OCI-LY7 (cell line): ENCODE measurements at regions not wholly inside any gene's neighbourhood (a gene's known extent, or its start where the extent isn't known, plus 50 kb on each side); places are given as distances from the start of the nearest gene placed in this dataset.

Experiments used
- BruUV-seq: library from RNA; stranded (reverse); fragments of 400-500 nt; replicated peaks from 2 replicates; lab custom pipeline; 2021; lab: Mats Ljungman, UMichigan
- CTCF ChIA-PET: fragments of 300-600 bp; sonication (Branson Sonifier 250); formaldehyde crosslinking; loops from one replicate; lab custom pipeline; 2022; ENCODE audit warnings: antibody characterized with exemption; ENCODE audit not compliant: unreplicated experiment; lab: Charles Lee
- POLR2A ChIA-PET: fragments of 300-600 bp; sonication (Branson Sonifier 250); formaldehyde crosslinking; loops from one replicate; lab custom pipeline; 2022; ENCODE audit warnings: antibody characterized with exemption; lab: Charles Lee
- DNase-seq: peaks from one replicate; pipeline ENCODE4 v3.0.0-alpha.2; 2015; ENCODE audit warnings: low spot score
- H2AFZ ChIP-seq: fragments of 200-600 bp; sonication (generic), shearing (Covaris generic); 2 replicates; pipeline ENCODE4 v1.6.1; 2014; ENCODE audit warnings: mild to moderate bottlenecking, antibody characterized with exemption, low read length, moderate library complexity
- H3K27ac ChIP-seq: fragments of 200-600 bp; sonication (generic); 2 replicates; pipeline ENCODE4 v1.5.1; 2014; ENCODE audit warnings: mixed run types, low read depth, mild to moderate bottlenecking, moderate library complexity, low read length, inconsistent platforms; ENCODE audit not compliant: poor library complexity, severe bottlenecking
- H3K36me3 ChIP-seq: fragments of 200-600 bp; sonication (generic); 2 replicates; pipeline ENCODE4 v1.6.1; 2014; ENCODE audit warnings: mild to moderate bottlenecking, antibody characterized with exemption, low read length, moderate library complexity, mixed read lengths; ENCODE audit not compliant: insufficient read depth
- H3K4me1 ChIP-seq: fragments of 200-600 bp; sonication (generic); 2 replicates; pipeline ENCODE4 v1.5.1; 2014; ENCODE audit warnings: mild to moderate bottlenecking, low read length; ENCODE audit not compliant: insufficient read depth, poor library complexity, severe bottlenecking
- H3K4me2 ChIP-seq: fragments of 200-600 bp; sonication (generic); 2 replicates; pipeline ENCODE4 v1.6.1; 2014; ENCODE audit warnings: mild to moderate bottlenecking, low read length
- H3K4me3 ChIP-seq: fragments of 200-600 bp; sonication (generic); 2 replicates; pipeline ENCODE4 v1.5.1; 2014; ENCODE audit warnings: mild to moderate bottlenecking, low read depth, low read length; ENCODE audit not compliant: poor library complexity, severe bottlenecking
- H3K79me2 ChIP-seq: fragments of 200-600 bp; sonication (generic); 2 replicates; pipeline ENCODE4 v1.6.1; 2016; ENCODE audit warnings: low read depth, mild to moderate bottlenecking, low read length, moderate library complexity, mixed read lengths; ENCODE audit not compliant: insufficient read depth
- H3K9me2 ChIP-seq: fragments of 200-600 bp; sonication (generic); 2 replicates; pipeline ENCODE4 v1.6.1; 2016; ENCODE audit warnings: mild to moderate bottlenecking, low read length, mixed read lengths; ENCODE audit not compliant: insufficient read depth
- H3K9me3 ChIP-seq: fragments of 200-600 bp; sonication (generic); 2 replicates; pipeline ENCODE4 v1.6.1; 2014; ENCODE audit warnings: mild to moderate bottlenecking, mixed run types, low read length, mixed read lengths
- H4K20me1 ChIP-seq: fragments of 200-600 bp; sonication (generic); 2 replicates; pipeline ENCODE4 v1.6.1; 2014; ENCODE audit warnings: mild to moderate bottlenecking, antibody characterized with exemption, low read length, moderate library complexity, mixed read lengths; ENCODE audit not compliant: insufficient read depth
- EZH2phosphoT487 ChIP-seq: fragments of 200-600 bp; sonication (generic); IDR thresholded peaks from 2 replicates; pipeline ENCODE4 v1.6.1; 2018; ENCODE audit warnings: low read depth, borderline replicate concordance, mild to moderate bottlenecking, mixed run types, antibody characterized with exemption, low read length, moderate library complexity, mixed read lengths
- intact Hi-C: fragments of 100-400 bp; cut with micrococcal nuclease; formaldehyde crosslinking; loops from one replicate; pipeline ENCODE4 v1.10.0; 2022; ENCODE audit not compliant: unreplicated experiment
- TF ChIP-seq, protein P1 (sequence below): fragments of 200-600 bp; sonication (generic); conservative IDR thresholded peaks from 2 replicates; pipeline ENCODE4 v1.5.1; 2014; ENCODE audit warnings: mild to moderate bottlenecking, antibody characterized with exemption, low read length, moderate library complexity, mixed read lengths

- CTCF ChIA-PET: interaction anchor here (0.6 kb wide), 1 partner anchor 261 kb away, joined by 3 read pairs; no protein-coding TSS in a partner anchor
- Histone ChIP-seq H3K4me3 (no peak overlapping the region), H3K4me1 (no peaks in the 10 kb centered on the region), H3K27ac (no peak overlapping the region), H2AFZ (no peak overlapping the region), H3K9me3 (no peaks in the 10 kb centered on the region), H3K4me2 (no peak overlapping the region), H3K36me3 (no peaks in the 10 kb centered on the region), H3K9me2 (no peaks in the 10 kb centered on the region; the same call in 1 of the 2 replicates), H4K20me1 (no peaks in the 10 kb centered on the region), H3K79me2 (no peaks in the 10 kb centered on the region)
- POLR2A ChIA-PET: no interaction called here
- intact Hi-C loops: no loop called here
- no TSS peak for BruUV-seq
- TF ChIP-seq, protein P1, sequence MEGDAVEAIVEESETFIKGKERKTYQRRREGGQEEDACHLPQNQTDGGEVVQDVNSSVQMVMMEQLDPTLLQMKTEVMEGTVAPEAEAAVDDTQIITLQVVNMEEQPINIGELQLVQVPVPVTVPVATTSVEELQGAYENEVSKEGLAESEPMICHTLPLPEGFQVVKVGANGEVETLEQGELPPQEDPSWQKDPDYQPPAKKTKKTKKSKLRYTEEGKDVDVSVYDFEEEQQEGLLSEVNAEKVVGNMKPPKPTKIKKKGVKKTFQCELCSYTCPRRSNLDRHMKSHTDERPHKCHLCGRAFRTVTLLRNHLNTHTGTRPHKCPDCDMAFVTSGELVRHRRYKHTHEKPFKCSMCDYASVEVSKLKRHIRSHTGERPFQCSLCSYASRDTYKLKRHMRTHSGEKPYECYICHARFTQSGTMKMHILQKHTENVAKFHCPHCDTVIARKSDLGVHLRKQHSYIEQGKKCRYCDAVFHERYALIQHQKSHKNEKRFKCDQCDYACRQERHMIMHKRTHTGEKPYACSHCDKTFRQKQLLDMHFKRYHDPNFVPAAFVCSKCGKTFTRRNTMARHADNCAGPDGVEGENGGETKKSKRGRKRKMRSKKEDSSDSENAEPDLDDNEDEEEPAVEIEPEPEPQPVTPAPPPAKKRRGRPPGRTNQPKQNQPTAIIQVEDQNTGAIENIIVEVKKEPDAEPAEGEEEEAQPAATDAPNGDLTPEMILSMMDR: no peak
- no peak for TF ChIP-seq EZH2phosphoT487
- DNase-seq: no peak
Measured at GRCh38 chr5:23064710-23065109, 211.6 kb upstream of the CDH12 start.

GRCh38 chr5:23053846-23054245 is 200.7 kb upstream of the CDH12 start:
- H3K36me3 ChIP-seq: no peaks in the 10 kb centered on the region
- ChIA-PET CTCF (no interaction called here), POLR2A (no interaction called here)
- H4K20me1 ChIP-seq: no peaks in the 10 kb centered on the region
- no peak overlapping the region for H3K27ac ChIP-seq
- H3K9me3 ChIP-seq: no peaks in the 10 kb centered on the region
- no peak overlapping the region for H3K4me3 ChIP-seq
- DNase-seq: no peak
- H3K9me2 ChIP-seq: no peaks in the 10 kb centered on the region
- H2AFZ ChIP-seq: no peak overlapping the region
- intact Hi-C loops: no loop called here
- no peaks in the 10 kb centered on the region for H3K4me1 ChIP-seq
- TF ChIP-seq, protein P1: no peak
- no TSS peak for BruUV-seq
- no peak overlapping the region for H3K4me2 ChIP-seq
- H3K79me2 ChIP-seq: no peaks in the 10 kb centered on the region

DNA sequence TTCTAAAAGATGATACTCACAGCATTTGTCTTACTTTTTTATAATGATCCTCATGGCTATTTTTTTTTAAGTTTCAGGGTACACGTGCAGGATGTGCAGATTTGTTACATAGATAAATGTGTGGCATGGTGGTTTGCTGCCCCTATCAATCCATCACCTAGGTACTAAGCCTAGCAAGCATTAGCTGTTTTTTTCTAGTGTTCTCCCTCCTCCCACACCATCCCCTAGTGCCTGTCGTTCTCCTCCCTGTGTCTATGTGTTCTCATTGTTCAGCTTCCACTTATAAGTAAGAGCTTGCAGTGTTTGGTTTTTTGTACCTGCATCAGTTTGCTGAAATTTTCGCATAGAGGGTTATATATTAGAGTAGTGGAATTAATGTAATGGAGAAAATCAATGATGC is 189.1 kb upstream of the CDH12 start:
- Histone ChIP-seq H3K9me2 (no peaks in the 10 kb centered on the region), H3K4me1 (no peaks in the 10 kb centered on the region), H4K20me1 (no peaks in the 10 kb centered on the region), H3K36me3 (no peaks in the 10 kb centered on the region), H3K4me2 (no peak overlapping the region), H3K4me3 (no peak overlapping the region), H3K9me3 (no peaks in the 10 kb centered on the region), H3K79me2 (no peaks in the 10 kb centered on the region), H2AFZ (no peak overlapping the region), H3K27ac (no peak overlapping the region)
- ChIA-PET CTCF (no interaction called here), POLR2A (interaction anchor here (0.9 kb wide), 1 partner anchor 368 kb away, joined by 3 read pairs; no protein-coding TSS in a partner anchor)
- intact Hi-C loops: no loop called here
- no peak for TF ChIP-seq EZH2phosphoT487
- TF ChIP-seq, protein P1: no peak
- DNase-seq: no peak
- BruUV-seq: no TSS peak
